Activated B cell treated with CpG ODN at 0.5 μM for 24 hours (primary cell): ENCODE measurements at regions not wholly inside any gene's neighbourhood (a gene's known extent, or its start where the extent isn't known, plus 50 kb on each side); places are given as distances from the start of the nearest gene placed in this dataset.

Source experiments
- ATAC-seq: fragments of 200-7000 bp; cut with Tn5 transposase; one replicate; pipeline ENCODE4 v1.10.0; 2021; ENCODE audit warnings: low read depth, mild to moderate bottlenecking, moderate library complexity
- CTCF ChIA-PET: fragments of 350-600 bp; sonication (Branson Sonifier 250); formaldehyde crosslinking; loops from one replicate; lab custom pipeline; 2021; ENCODE audit warnings: antibody characterized with exemption; lab: Charles Lee
- POLR2A ChIA-PET: fragments of 350-600 bp; sonication (Branson Sonifier 250); formaldehyde crosslinking; loops from one replicate; lab custom pipeline; 2021; ENCODE audit warnings: antibody characterized with exemption; lab: Charles Lee
- DNase-seq: peaks from one replicate; pipeline ENCODE4 v3.0.0; 2022
- H3K27ac Mint-ChIP-seq: one replicate; pipeline ENCODE4 v1.8.0; 2020; ENCODE audit warnings: mixed read lengths
- H3K27me3 Mint-ChIP-seq: one replicate; pipeline ENCODE4 v1.8.0; 2021; ENCODE audit warnings: mixed read lengths
- H3K36me3 Mint-ChIP-seq: one replicate; pipeline ENCODE4 v1.8.0; 2021; ENCODE audit warnings: low read depth, mixed read lengths
- H3K4me1 Mint-ChIP-seq: one replicate; pipeline ENCODE4 v1.8.0; 2021; ENCODE audit warnings: mixed read lengths
- H3K4me3 Mint-ChIP-seq: one replicate; pipeline ENCODE4 v1.8.0; 2020; ENCODE audit warnings: mild to moderate bottlenecking, mixed read lengths
- H3K9me3 Mint-ChIP-seq: one replicate; pipeline ENCODE4 v1.8.0; 2020; ENCODE audit warnings: mixed read lengths
- CTCF ChIP-seq: fragments of 200-600 bp; IDR thresholded peaks from one replicate; pipeline ENCODE4 v1.8.0; 2022; ENCODE audit warnings: antibody characterized with exemption, mild to moderate bottlenecking
- intact Hi-C: fragments of 100-400 bp; cut with micrococcal nuclease; formaldehyde crosslinking; loops from one replicate; pipeline ENCODE4 v1.15.1; 2024

- Mint-ChIP-seq H3K4me3 (no peak overlapping the region), H3K9me3 (no peaks in the 10 kb centered on the region), H3K27me3 (no peaks in the 10 kb centered on the region), H3K36me3 (no peaks in the 10 kb centered on the region), H3K4me1 (no peaks in the 10 kb centered on the region), H3K27ac (no peak overlapping the region)
- TF ChIP-seq CTCF: no peak
- no peak for DNase-seq
- intact Hi-C loops: no loop called here
- CTCF ChIA-PET: no interaction called here
- POLR2A ChIA-PET: no interaction called here
- no peak for ATAC-seq
Measured at GRCh38 chr1:71232786-71233185, 152.0 kb upstream of the ZRANB2 start.

GRCh38 chr1:71232166-71232763 is 151.4 kb upstream of the ZRANB2 start:
- H3K4me3 Mint-ChIP-seq: no peak overlapping the region
- ChIA-PET POLR2A (no interaction called here), CTCF (no interaction called here)
- intact Hi-C loops: no loop called here
- H3K36me3 Mint-ChIP-seq: no peaks in the 10 kb centered on the region
- no peak overlapping the region for H3K27ac Mint-ChIP-seq
- TF ChIP-seq CTCF: no peak
- no peaks in the 10 kb centered on the region for H3K4me1 Mint-ChIP-seq
- H3K27me3 Mint-ChIP-seq: no peaks in the 10 kb centered on the region
- no peaks in the 10 kb centered on the region for H3K9me3 Mint-ChIP-seq
- no peak for ATAC-seq
- DNase-seq: no peak

GRCh38 chr1:71231751-71232150 is 150.9 kb upstream of the ZRANB2 start:
- H3K4me3 Mint-ChIP-seq: no peak overlapping the region
- intact Hi-C loops: no loop called here
- H3K9me3 Mint-ChIP-seq: peaks cover under 1% of the 10 kb centered on the region
- POLR2A ChIA-PET: no interaction called here
- no peaks in the 10 kb centered on the region for H3K36me3 Mint-ChIP-seq
- DNase-seq (no peak), ATAC-seq (no peak)
- no peaks in the 10 kb centered on the region for H3K4me1 Mint-ChIP-seq
- H3K27ac Mint-ChIP-seq: no peak overlapping the region
- CTCF ChIA-PET: no interaction called here
- no peaks in the 10 kb centered on the region for H3K27me3 Mint-ChIP-seq
- TF ChIP-seq CTCF: no peak

- POLR2A ChIA-PET: no interaction called here
- H3K9me3 Mint-ChIP-seq: peaks cover 2% of the 10 kb centered on the region
- intact Hi-C loops: no loop called here
- H3K4me3 Mint-ChIP-seq: no peak overlapping the region
- ATAC-seq (no peak), DNase-seq (no peak)
- H3K27me3 Mint-ChIP-seq: no peaks in the 10 kb centered on the region
- H3K4me1 Mint-ChIP-seq: no peaks in the 10 kb centered on the region
- no peak overlapping the region for H3K27ac Mint-ChIP-seq
- H3K36me3 Mint-ChIP-seq: no peaks in the 10 kb centered on the region
- TF ChIP-seq CTCF: no peak
- CTCF ChIA-PET: no interaction called here
Measured at GRCh38 chr1:71228742-71229365, 148.0 kb upstream of the ZRANB2 start.

GRCh38 chr1:71228241-71228640 is 147.4 kb upstream of the ZRANB2 start:
- H3K4me3 Mint-ChIP-seq: no peak overlapping the region
- intact Hi-C loops: no loop called here
- POLR2A ChIA-PET: no interaction called here
- no peak for TF ChIP-seq CTCF
- peaks cover 2% of the 10 kb centered on the region for H3K9me3 Mint-ChIP-seq
- ATAC-seq (no peak), DNase-seq (no peak)
- no peaks in the 10 kb centered on the region for H3K4me1 Mint-ChIP-seq
- no peak overlapping the region for H3K27ac Mint-ChIP-seq
- H3K27me3 Mint-ChIP-seq: no peaks in the 10 kb centered on the region
- H3K36me3 Mint-ChIP-seq: no peaks in the 10 kb centered on the region
- CTCF ChIA-PET: no interaction called here
